VCaP (cell line): ENCODE measurements at regions not wholly inside any gene's neighbourhood (a gene's known extent, or its start where the extent isn't known, plus 50 kb on each side); places are given as distances from the start of the nearest gene placed in this dataset.

Experiments
- H3K27ac ChIP-seq: fragments of 450-650 bp; 2 replicates; pipeline ENCODE4 v1.5.1; 2017
- CTCF ChIP-seq: fragments of 450-650 bp; conservative IDR thresholded peaks from 2 replicates; pipeline ENCODE4 v1.5.1; 2017; ENCODE audit warnings: mild to moderate bottlenecking, moderate library complexity

GRCh38 chr11:16410479-16410878, 54.1 kb upstream of the SOX6 start:
- TF ChIP-seq CTCF = no peak
- no peak overlapping the region for H3K27ac ChIP-seq

GRCh38 chr11:16408619-16409018, 52.3 kb upstream of the SOX6 start:
- H3K27ac ChIP-seq = no peak overlapping the region
- TF ChIP-seq CTCF = no peak

- H3K27ac ChIP-seq = no peak overlapping the region
- no peak for TF ChIP-seq CTCF
Observed at GRCh38 chr11:16406226-16406625, 49.9 kb upstream of the SOX6 start.
